OCI-LY1 (cell line): ENCODE measurements at regions not wholly inside any gene's neighbourhood (a gene's known extent, or its start where the extent isn't known, plus 50 kb on each side); places are given as distances from the start of the nearest gene placed in this dataset.

Experiments
- CTCF ChIP-seq: fragments of 200-600 bp; sonication (generic), shearing (Covaris generic); IDR thresholded peaks from 2 replicates; pipeline ENCODE4 v1.5.1; 2017; ENCODE audit warnings: mild to moderate bottlenecking, antibody characterized with exemption, low read length, moderate library complexity, mixed read lengths
- EZH2 ChIP-seq: fragments of 200-600 bp; sonication (generic), shearing (Covaris generic); IDR thresholded peaks from 2 replicates; pipeline ENCODE4 v1.8.0; 2017; ENCODE audit warnings: borderline replicate concordance, mixed run types, mild to moderate bottlenecking, antibody characterized with exemption, low read length, moderate library complexity, mixed read lengths

- TF ChIP-seq CTCF (no peak), EZH2 (no peak)
Measured at GRCh38 chr10:104559935-104560334, 81.2 kb upstream of the SORCS3 start.
